ENCODE measurements at regions not wholly inside any gene's neighbourhood (a gene's known extent, or its start where the extent isn't known, plus 50 kb on each side); places are given as distances from the start of the nearest gene placed in this dataset.

GRCh38 chr11:19509215-19509614 is 203.4 kb upstream of the NAV2 start:
- Histone ChIP-seq H3K14ac (ENCODE audit: insufficient read length) (no peak overlapping the region), H4K20me1 (replicated peaks in 1 of 2; ENCODE audit: control insufficient read depth in 1 of 2, insufficient read depth in 2 of 2, low read length in 2 of 2) (no peaks in the 10 kb centered on the region), H3K9ac (replicated peaks in 1 of 4; ENCODE audit: extremely low read depth in 1 of 4, low read depth in 3 of 4, low read length in 3 of 4) (no peak overlapping the region), H2BK5ac (ENCODE audit: low read depth, low read length) (no peak overlapping the region), H3K18ac (ENCODE audit: extremely low read depth, low read length) (no peak overlapping the region), H3K9me3 (ENCODE audit: insufficient read depth in 2 of 2, low read depth in 1 of 2, low read length in 1 of 2) (no peaks in the 10 kb centered on the region), H3K4me1 (replicated peaks in 1 of 4; ENCODE audit: control insufficient read depth in 3 of 4, insufficient read depth in 4 of 4, low read length in 3 of 4) (no peaks in the 10 kb centered on the region), H3K56ac (replicated peaks; ENCODE audit: insufficient read length, low read depth, low read length) (no peak overlapping the region), H2AFZ (ENCODE audit: low read length) (no peak overlapping the region), H3K4ac (replicated peaks; ENCODE audit: insufficient read length, low read depth, low read length) (no peak overlapping the region), H4K91ac (replicated peaks; ENCODE audit: insufficient read length, low read length) (no peak overlapping the region), H3K36me3 (ENCODE audit: control insufficient read depth in 2 of 4, insufficient read depth in 4 of 4, low read length in 3 of 4) (no peaks in the 10 kb centered on the region), H4K8ac (ENCODE audit: extremely low read depth, insufficient read depth, low read length) (no peak overlapping the region), H2BK120ac (replicated peaks; ENCODE audit: low read depth, low read length) (no peak overlapping the region), H3K79me1 (ENCODE audit: low read depth, low read length) (no peaks in the 10 kb centered on the region), H3K27ac (ENCODE audit: low read depth, low read length) (no peak overlapping the region), H3K27me3 (replicated peaks in 1 of 4; ENCODE audit: control insufficient read depth in 3 of 4, extremely low read depth in 1 of 4, insufficient read depth in 3 of 4, low read length in 3 of 4) (no peaks in the 10 kb centered on the region), H3K23me2 (ENCODE audit: low read depth, low read length) (no peaks in the 10 kb centered on the region), H2BK20ac (ENCODE audit: low read length) (no peak overlapping the region), H3K23ac (ENCODE audit: insufficient read length) (no peak overlapping the region), H3K4me3 (ENCODE audit: extremely low read depth in 1 of 4, insufficient read depth in 2 of 4, low read depth in 3 of 4, low read length in 4 of 4) (no peak overlapping the region), H3K4me2 (ENCODE audit: insufficient read depth in 1 of 2, low read depth in 2 of 2, low read length in 2 of 2) (no peak overlapping the region), H2BK12ac (ENCODE audit: low read depth, low read length) (no peak overlapping the region), H4K5ac (ENCODE audit: insufficient read length, low read depth, low read length) (no peak overlapping the region), H2BK15ac (ENCODE audit: low read length) (no peak overlapping the region), H3K79me2 (ENCODE audit: control insufficient read depth in 1 of 2, insufficient read depth in 2 of 2, low read length in 2 of 2) (no peaks in the 10 kb centered on the region; a peak in 1 of 4 replicates), H2AK5ac (ENCODE audit: low read depth, low read length) (no peak overlapping the region)
- TF ChIP-seq ASH2L (IDR thresholded peaks at IDR 0.05; ENCODE audit: low read length) (no peak), SP4 (IDR thresholded peaks at IDR 0.05; ENCODE audit: low read length) (no peak)
- no peak for DNase-seq (ENCODE audit: low read depth in 1 of 2, low spot score in 2 of 2)
- 95% methylated on average over 6 of the region's 6 CpGs; no CpG with 5 or more reads in 1 of the 2 experiments for WGBS, 2 experiments (ENCODE audit: extremely low coverage in 1 of 2, insufficient coverage in 1 of 2, insufficient read length in 1 of 2, insufficient replicate concordance in 2 of 2, low coverage in 1 of 2, low lambda C conversion rate in 2 of 2, missing lambda C conversion rate in 1 of 2)
- FAIRE-seq: no peak
- CTCF ChIA-PET (ENCODE audit: partially characterized antibody): interaction anchor here (0.8 to 1.2 kb wide), 2 partner anchors 221 to 250 kb away, joined by 3 read pairs; no protein-coding TSS in a partner anchor
- POLR2A ChIA-PET (ENCODE audit: partially characterized antibody): no interaction called here
